A673 (cell line): ENCODE measurements at regions not wholly inside any gene's neighbourhood (a gene's known extent, or its start where the extent isn't known, plus 50 kb on each side); places are given as distances from the start of the nearest gene placed in this dataset.

ENCODE experiments used
- EZH2 ChIP-seq: fragments of 200-600 bp; sonication (generic); IDR thresholded peaks from 2 replicates; pipeline ENCODE4 v1.6.1; 2017; ENCODE audit warnings: borderline replicate concordance, low read depth, mild to moderate bottlenecking, mixed read lengths, antibody characterized with exemption, low read length; ENCODE audit not compliant: poor library complexity, severe bottlenecking
- TF ChIP-seq, protein P1 (sequence below): fragments of 300-800, 200-600 bp; sonication (generic); conservative IDR thresholded peaks from 2 replicates; pipeline ENCODE4 v1.5.1; 2017; ENCODE audit warnings: low read depth, mild to moderate bottlenecking, antibody characterized with exemption, low read length, moderate library complexity, mixed read lengths

DNA sequence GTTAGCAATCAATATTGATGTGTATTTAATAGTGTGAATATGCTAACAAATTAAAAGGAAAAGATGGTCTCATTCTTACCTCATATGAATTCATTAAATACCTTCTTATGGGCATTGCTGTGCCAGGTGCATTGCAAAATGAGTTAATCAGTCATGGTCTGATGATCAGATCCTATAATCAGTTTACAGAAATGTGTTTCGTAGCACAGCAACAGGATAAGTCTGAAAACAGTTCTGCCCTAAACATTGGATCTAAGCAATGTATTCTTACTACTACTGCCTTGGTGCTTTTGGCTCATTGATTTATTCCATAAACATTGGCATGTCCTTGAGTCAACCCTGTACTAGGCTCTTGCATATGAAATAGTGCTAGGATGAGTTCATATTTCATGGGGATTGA, 417.0 kb upstream of the JAG1 start:
- TF ChIP-seq, protein P1, sequence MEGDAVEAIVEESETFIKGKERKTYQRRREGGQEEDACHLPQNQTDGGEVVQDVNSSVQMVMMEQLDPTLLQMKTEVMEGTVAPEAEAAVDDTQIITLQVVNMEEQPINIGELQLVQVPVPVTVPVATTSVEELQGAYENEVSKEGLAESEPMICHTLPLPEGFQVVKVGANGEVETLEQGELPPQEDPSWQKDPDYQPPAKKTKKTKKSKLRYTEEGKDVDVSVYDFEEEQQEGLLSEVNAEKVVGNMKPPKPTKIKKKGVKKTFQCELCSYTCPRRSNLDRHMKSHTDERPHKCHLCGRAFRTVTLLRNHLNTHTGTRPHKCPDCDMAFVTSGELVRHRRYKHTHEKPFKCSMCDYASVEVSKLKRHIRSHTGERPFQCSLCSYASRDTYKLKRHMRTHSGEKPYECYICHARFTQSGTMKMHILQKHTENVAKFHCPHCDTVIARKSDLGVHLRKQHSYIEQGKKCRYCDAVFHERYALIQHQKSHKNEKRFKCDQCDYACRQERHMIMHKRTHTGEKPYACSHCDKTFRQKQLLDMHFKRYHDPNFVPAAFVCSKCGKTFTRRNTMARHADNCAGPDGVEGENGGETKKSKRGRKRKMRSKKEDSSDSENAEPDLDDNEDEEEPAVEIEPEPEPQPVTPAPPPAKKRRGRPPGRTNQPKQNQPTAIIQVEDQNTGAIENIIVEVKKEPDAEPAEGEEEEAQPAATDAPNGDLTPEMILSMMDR = no peak
- TF ChIP-seq EZH2 = no peak
